ENCODE measurements at regions not wholly inside any gene's neighbourhood (a gene's known extent, or its start where the extent isn't known, plus 50 kb on each side); places are given as distances from the start of the nearest gene placed in this dataset.

DNA sequence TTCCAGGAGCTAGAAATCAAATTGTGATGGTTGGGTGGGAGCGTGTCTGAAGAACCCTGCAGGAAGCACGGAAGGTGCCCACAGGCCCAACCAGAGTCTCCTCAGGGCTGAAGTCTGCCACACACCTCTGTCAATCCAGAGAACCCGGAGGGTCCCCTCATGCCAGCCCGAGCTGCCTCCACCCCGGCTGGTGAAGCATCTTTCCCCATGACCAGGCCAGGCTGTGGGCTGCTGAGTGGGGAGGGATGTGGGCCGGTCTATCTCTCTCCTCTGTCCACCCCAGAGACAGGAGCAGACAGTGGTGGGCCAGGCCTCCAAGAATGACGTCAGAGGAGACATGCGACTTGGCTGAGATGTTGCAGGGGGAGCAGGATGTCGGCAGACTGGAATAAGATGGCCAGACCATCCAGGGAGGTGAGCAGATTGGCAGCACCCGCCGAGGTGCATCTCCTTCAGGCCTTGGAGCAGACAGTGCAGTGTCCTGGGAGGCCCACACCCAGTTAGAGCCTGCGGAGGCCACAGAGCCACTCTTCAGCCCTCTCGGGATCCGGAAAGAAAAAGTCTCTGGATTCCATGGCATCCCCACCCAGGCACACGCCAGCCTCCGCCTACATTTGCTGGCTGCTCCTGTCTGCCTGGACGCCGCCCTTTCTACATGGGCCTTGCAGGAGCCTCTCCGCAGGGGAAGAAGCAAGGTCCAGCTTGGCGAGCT lies 1524.9 kb downstream of the BRD1 start:
- H3K36me3 ChIP-seq = no peaks in the 10 kb centered on the region
- H3K27me3 ChIP-seq = no peaks in the 10 kb centered on the region
- H3K4me1 ChIP-seq = no peaks in the 10 kb centered on the region
- no peak overlapping the region for H3K27ac ChIP-seq
- H3K4me3 ChIP-seq = no peak overlapping the region
- no peaks in the 10 kb centered on the region for H3K9me3 ChIP-seq
- TF ChIP-seq CTCF (IDR thresholded peaks at IDR 0.05) = no peak
- peak; percentile 50 for DNase-seq (ENCODE audit: low spot score)

DNA sequence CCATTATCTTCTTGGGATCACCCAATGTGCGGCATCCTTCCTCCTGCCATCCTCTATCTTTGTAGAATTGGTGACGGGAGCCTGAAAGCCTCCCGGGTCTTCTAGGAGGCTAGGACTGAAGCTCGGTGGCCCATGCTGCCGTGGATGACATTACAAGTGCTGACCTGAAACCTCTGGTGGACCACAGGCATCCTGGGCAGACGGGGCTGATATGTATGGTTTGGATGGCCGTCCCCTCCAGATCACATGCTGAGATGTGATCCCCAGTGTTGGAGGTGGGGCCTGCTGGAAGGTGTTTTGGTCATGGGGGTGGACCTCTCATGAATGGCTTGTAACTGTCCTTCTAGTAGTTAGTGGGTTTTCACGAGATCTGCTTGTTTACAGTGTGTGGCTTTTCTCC lies 1525.8 kb downstream of the BRD1 start:
- peak; percentile 54 for DNase-seq (ENCODE audit: low spot score)
- no peaks in the 10 kb centered on the region for H3K36me3 ChIP-seq
- no peak for TF ChIP-seq CTCF (IDR thresholded peaks at IDR 0.05)
- no peak overlapping the region for H3K27ac ChIP-seq
- H3K4me1 ChIP-seq = no peaks in the 10 kb centered on the region
- H3K9me3 ChIP-seq = no peaks in the 10 kb centered on the region
- H3K27me3 ChIP-seq = no peaks in the 10 kb centered on the region
- no peak overlapping the region for H3K4me3 ChIP-seq

DNA sequence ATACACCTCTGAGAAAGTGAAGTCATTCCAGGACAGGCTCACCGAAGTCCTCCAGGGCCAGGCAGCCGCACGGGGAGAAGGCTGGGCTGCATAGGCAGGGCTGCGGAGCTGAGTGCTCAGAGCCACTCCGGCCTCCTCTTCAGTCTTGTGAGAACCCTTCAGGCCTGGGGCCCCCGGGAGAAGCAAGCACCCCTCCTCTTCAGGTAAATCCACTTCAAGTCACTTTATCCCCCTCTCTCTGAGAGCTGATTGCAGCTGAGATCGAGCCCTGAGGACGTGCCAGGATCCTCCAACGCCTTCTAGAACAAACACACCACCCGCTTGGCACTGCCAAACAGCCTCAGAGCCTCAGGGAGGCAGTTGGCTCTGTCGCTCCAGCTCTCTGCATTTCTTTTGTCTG lies 1526.3 kb downstream of the BRD1 start:
- no peak for TF ChIP-seq CTCF (IDR thresholded peaks at IDR 0.05)
- peak; percentile 50 for DNase-seq (ENCODE audit: low spot score)
- H3K36me3 ChIP-seq = no peaks in the 10 kb centered on the region
- no peaks in the 10 kb centered on the region for H3K27me3 ChIP-seq
- H3K27ac ChIP-seq = no peak overlapping the region
- H3K9me3 ChIP-seq = no peaks in the 10 kb centered on the region
- H3K4me3 ChIP-seq = no peak overlapping the region
- no peaks in the 10 kb centered on the region for H3K4me1 ChIP-seq

GRCh38 chr22:48300877-48301276 lies 1526.8 kb downstream of the BRD1 start:
- H3K36me3 ChIP-seq = no peaks in the 10 kb centered on the region
- no peak overlapping the region for H3K27ac ChIP-seq
- no peak overlapping the region for H3K4me3 ChIP-seq
- no peaks in the 10 kb centered on the region for H3K27me3 ChIP-seq
- H3K9me3 ChIP-seq = no peaks in the 10 kb centered on the region
- no peaks in the 10 kb centered on the region for H3K4me1 ChIP-seq
- TF ChIP-seq CTCF (IDR thresholded peaks at IDR 0.05) = no peak
- no peak for DNase-seq (ENCODE audit: low spot score)

DNA sequence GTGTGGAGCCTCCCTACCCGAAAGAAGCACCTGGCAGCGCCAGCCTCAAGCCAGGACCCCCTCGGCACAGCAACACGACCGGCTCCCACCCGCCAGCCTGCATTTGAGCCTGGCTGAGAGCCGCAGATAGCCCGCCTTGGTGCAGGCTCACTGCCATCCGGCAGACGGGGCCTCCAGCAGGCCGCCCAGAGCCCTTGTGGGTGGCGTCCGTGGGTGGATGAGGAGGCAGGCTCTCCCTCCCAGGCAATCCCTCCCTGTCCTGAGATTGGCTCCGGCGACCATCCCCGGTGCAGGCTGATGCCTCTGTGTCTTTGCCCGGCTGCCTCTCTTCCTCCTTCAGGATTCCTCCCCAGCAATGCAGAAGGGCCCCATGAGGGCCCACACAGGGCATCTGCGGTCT lies 1527.9 kb downstream of the BRD1 start:
- Histone ChIP-seq H3K27ac (no peak overlapping the region), H3K36me3 (no peaks in the 10 kb centered on the region), H3K9me3 (no peaks in the 10 kb centered on the region), H3K4me1 (no peaks in the 10 kb centered on the region), H3K4me3 (no peak overlapping the region), H3K27me3 (no peaks in the 10 kb centered on the region)
- DNase-seq (ENCODE audit: low spot score) = peak; percentile 16
- no peak for TF ChIP-seq CTCF (IDR thresholded peaks at IDR 0.05)

GRCh38 chr22:48299124-48299523 lies 1528.5 kb downstream of the BRD1 start:
- Histone ChIP-seq H3K4me1 (no peaks in the 10 kb centered on the region), H3K4me3 (no peak overlapping the region), H3K36me3 (no peaks in the 10 kb centered on the region), H3K27ac (no peak overlapping the region), H3K9me3 (no peaks in the 10 kb centered on the region), H3K27me3 (no peaks in the 10 kb centered on the region)
- DNase-seq (ENCODE audit: low spot score) = peak; percentile 40
- TF ChIP-seq CTCF (IDR thresholded peaks at IDR 0.05) = no peak

Measured in right atrium auricular region (tissue), 2 donors.